B cell (primary cell): ENCODE measurements at regions not wholly inside any gene's neighbourhood (a gene's known extent, or its start where the extent isn't known, plus 50 kb on each side); places are given as distances from the start of the nearest gene placed in this dataset.

ENCODE experiments used
- ATAC-seq: fragments of 200-7000 bp; cut with Tn5 transposase; one replicate; pipeline ENCODE4 v1.10.0; 2021; ENCODE audit warnings: low read depth, mild to moderate bottlenecking, moderate number of reproducible peaks, moderate library complexity
- CTCF ChIA-PET: fragments of 350-600 bp; sonication (Branson Sonifier 250); formaldehyde crosslinking; loops from one replicate; lab custom pipeline; 2021; ENCODE audit warnings: antibody characterized with exemption, inconsistent platforms; lab: Charles Lee
- POLR2A ChIA-PET: fragments of 350-600 bp; sonication (Branson Sonifier 250); formaldehyde crosslinking; loops from one replicate; lab custom pipeline; 2021; ENCODE audit warnings: antibody characterized with exemption; lab: Charles Lee
- DNase-seq: peaks from one replicate; pipeline ENCODE4 v3.0.0; 2013
- H2AFZ ChIP-seq: 2 replicates; pipeline ENCODE4 v1.6.1; 2012; ENCODE audit warnings: mild to moderate bottlenecking, low read depth, low read length; ENCODE audit not compliant: insufficient read depth, poor library complexity, severe bottlenecking
- H3K27ac ChIP-seq, 2 donors: 1 replicate in 1 of 2; 2 replicates in 1 of 2; pipeline ENCODE4 v1.5.1; 2012 to 2013; ENCODE audit warnings: low read length in 2 of 2, mild to moderate bottlenecking in 2 of 2, moderate library complexity in 1 of 2
- H3K27me3 ChIP-seq, 4 experiments: fragments of 200-600 bp in 1 of 4; sonication (generic) in 1 of 4; replicated peaks in 1 of 4; 1 replicate in 2 of 4; 2 replicates in 2 of 4; pipeline versions ENCODE4 v1.6.1 to v1.7.0; 2013 to 2016; ENCODE audit warnings: low read length in 3 of 4, mild to moderate bottlenecking in 2 of 4, mixed read lengths in 1 of 4, moderate library complexity in 1 of 4; ENCODE audit not compliant: insufficient read depth in 4 of 4, control insufficient read depth in 3 of 4; ENCODE audit errors: control extremely low read depth in 1 of 4
- H3K36me3 ChIP-seq, 2 experiments: replicated peaks in 1 of 2; 1 replicate in 1 of 2; 2 replicates in 1 of 2; pipeline versions ENCODE4 v1.6.1 to v1.7.1; 2013; ENCODE audit warnings: low read length in 1 of 2; ENCODE audit not compliant: insufficient read depth in 2 of 2, control insufficient read depth in 1 of 2; ENCODE audit errors: control extremely low read depth in 1 of 2, extremely low read depth in 1 of 2
- H3K4me1 ChIP-seq, 2 donors: fragments of 200-600 bp in 1 of 2; sonication (generic) in 1 of 2; 1 replicate in 1 of 2; 2 replicates in 1 of 2; pipeline versions ENCODE4 v1.5.1 to v1.6.1; 2013 to 2017; ENCODE audit warnings: low read length in 2 of 2; ENCODE audit not compliant: control insufficient read depth in 2 of 2, insufficient read depth in 2 of 2
- H3K4me2 ChIP-seq: replicated peaks from 2 replicates; pipeline ENCODE3; 2012; ENCODE audit warnings: mild to moderate bottlenecking, low read depth, low read length; ENCODE audit not compliant: poor library complexity, severe bottlenecking
- H3K4me3 ChIP-seq, 5 experiments: fragments of 200-600 bp in 1 of 5; sonication (generic) in 1 of 5; 1 replicate in 3 of 5; 2 replicates in 2 of 5; pipeline versions ENCODE4 v1.5.1 to v1.7.0; 2011 to 2016; ENCODE audit warnings: low read length in 4 of 5, mild to moderate bottlenecking in 4 of 5, low read depth in 2 of 5, control low read depth in 1 of 5, moderate library complexity in 1 of 5; ENCODE audit not compliant: insufficient read depth in 1 of 5; ENCODE audit errors: control extremely low read depth in 1 of 5, extremely low read depth in 1 of 5
- H3K79me2 ChIP-seq: fragments of 200-600 bp; sonication (generic); one replicate; pipeline ENCODE4 v1.6.0; 2016; ENCODE audit warnings: low read length; ENCODE audit not compliant: control insufficient read depth, insufficient read depth
- H3K9ac ChIP-seq: fragments of 200-600 bp; sonication (generic); 2 replicates; pipeline ENCODE4 v1.6.1; 2017; ENCODE audit warnings: mild to moderate bottlenecking, low read length, moderate library complexity
- H3K9me3 ChIP-seq, 3 donors: one replicate each; pipeline versions ENCODE4 v1.6.1 to v1.7.1; 2013; ENCODE audit warnings: low read length in 2 of 3; ENCODE audit not compliant: control insufficient read depth in 2 of 3, insufficient read depth in 1 of 3; ENCODE audit errors: control extremely low read depth in 1 of 3
- H4K20me1 ChIP-seq: 2 replicates; pipeline ENCODE4 v1.6.0; 2012; ENCODE audit warnings: mild to moderate bottlenecking, low read length; ENCODE audit not compliant: insufficient read depth, control insufficient read depth, poor library complexity, severe bottlenecking
- H3K27ac Mint-ChIP-seq: one replicate; pipeline ENCODE4 v1.8.0; 2021; ENCODE audit warnings: mixed read lengths
- H3K27me3 Mint-ChIP-seq: one replicate; pipeline ENCODE4 v1.8.0; 2021; ENCODE audit warnings: mixed read lengths
- H3K4me1 Mint-ChIP-seq: one replicate; pipeline ENCODE4 v1.8.0; 2021; ENCODE audit warnings: mixed read lengths
- H3K4me3 Mint-ChIP-seq: one replicate; pipeline ENCODE4 v1.8.0; 2021; ENCODE audit warnings: mixed read lengths
- H3K9me3 Mint-ChIP-seq: one replicate; pipeline ENCODE4 v1.8.0; 2022; ENCODE audit warnings: mixed read lengths; ENCODE audit not compliant: insufficient read depth
- EZH2 ChIP-seq: IDR thresholded peaks from 2 replicates; pipeline ENCODE4 v1.6.1; 2012; ENCODE audit warnings: borderline replicate concordance, low read depth, mild to moderate bottlenecking, moderate library complexity, low read length; ENCODE audit not compliant: insufficient read depth, poor library complexity, severe bottlenecking
- WGBS: methylation state at CpG from one replicate; pipeline ENCODE4 v1.1.5; 2013; ENCODE audit warnings: missing lambda C conversion rate; ENCODE audit not compliant: insufficient coverage; 5-methylcytosine and 5-hydroxymethylcytosine counted together
- intact Hi-C: fragments of 100-400 bp; cut with micrococcal nuclease; formaldehyde crosslinking; loops from one replicate; pipeline ENCODE4 v1.10.0; 2022
- TF ChIP-seq, protein P1 (sequence below): fragments of 200-600 bp; IDR thresholded peaks from one replicate; pipeline ENCODE4 v1.8.0; 2022; ENCODE audit warnings: antibody characterized with exemption, mild to moderate bottlenecking

DNA sequence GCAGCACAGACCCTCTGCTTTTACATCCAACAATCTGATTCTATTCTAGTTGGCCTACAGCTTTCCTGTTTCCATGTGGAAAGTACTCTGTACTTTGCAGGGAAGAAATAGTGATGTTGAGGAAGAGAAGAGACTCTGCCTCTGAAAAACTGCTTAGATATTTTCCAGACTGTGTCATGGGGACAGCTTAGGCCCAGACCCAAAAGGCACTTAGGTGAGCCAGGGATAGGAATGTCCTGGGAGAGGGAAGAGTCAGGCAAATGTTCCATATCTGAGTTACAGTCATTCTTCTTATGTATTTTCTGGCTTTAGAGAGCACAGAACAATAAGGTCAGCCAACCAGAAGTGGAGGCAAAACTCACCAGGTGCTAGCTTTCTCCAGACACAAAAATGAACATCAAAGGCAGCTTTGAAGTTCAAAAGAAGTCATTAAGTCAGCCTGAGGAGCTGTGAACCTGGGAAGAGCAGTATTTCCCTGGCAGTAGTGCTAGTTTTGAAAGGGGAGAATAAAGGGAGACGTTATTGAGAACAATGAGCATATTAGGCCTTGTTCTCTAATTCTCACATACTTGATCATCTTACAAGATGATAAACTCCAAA, 199.7 kb upstream of the LMNTD1 start:
- no CpG with 5 or more reads among the region's 1 CpG for WGBS
- no peak overlapping the region for H3K4me2 ChIP-seq
- H3K4me1 ChIP-seq, result no peaks in the 10 kb centered on the region
- no peak for DNase-seq
- intact Hi-C loops, result no loop called here
- H3K9me3 Mint-ChIP-seq, result no peaks in the 10 kb centered on the region
- H3K4me3 ChIP-seq, result no peak overlapping the region
- peaks cover 0 to 4% (median 0%) of the 10 kb centered on the region in 4 experiments for H3K27me3 ChIP-seq
- H3K36me3 ChIP-seq, result no peaks in the 10 kb centered on the region
- H4K20me1 ChIP-seq, result no peaks in the 10 kb centered on the region
- H3K27me3 Mint-ChIP-seq, result peaks cover 5% of the 10 kb centered on the region
- TF ChIP-seq, protein P1, sequence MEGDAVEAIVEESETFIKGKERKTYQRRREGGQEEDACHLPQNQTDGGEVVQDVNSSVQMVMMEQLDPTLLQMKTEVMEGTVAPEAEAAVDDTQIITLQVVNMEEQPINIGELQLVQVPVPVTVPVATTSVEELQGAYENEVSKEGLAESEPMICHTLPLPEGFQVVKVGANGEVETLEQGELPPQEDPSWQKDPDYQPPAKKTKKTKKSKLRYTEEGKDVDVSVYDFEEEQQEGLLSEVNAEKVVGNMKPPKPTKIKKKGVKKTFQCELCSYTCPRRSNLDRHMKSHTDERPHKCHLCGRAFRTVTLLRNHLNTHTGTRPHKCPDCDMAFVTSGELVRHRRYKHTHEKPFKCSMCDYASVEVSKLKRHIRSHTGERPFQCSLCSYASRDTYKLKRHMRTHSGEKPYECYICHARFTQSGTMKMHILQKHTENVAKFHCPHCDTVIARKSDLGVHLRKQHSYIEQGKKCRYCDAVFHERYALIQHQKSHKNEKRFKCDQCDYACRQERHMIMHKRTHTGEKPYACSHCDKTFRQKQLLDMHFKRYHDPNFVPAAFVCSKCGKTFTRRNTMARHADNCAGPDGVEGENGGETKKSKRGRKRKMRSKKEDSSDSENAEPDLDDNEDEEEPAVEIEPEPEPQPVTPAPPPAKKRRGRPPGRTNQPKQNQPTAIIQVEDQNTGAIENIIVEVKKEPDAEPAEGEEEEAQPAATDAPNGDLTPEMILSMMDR, result no peak
- TF ChIP-seq EZH2, result no peak
- ATAC-seq, result no peak
- H3K27ac ChIP-seq, result no peak overlapping the region
- POLR2A ChIA-PET, result no interaction called here
- H3K4me3 Mint-ChIP-seq, result no peak overlapping the region
- no peaks in the 10 kb centered on the region for H3K9me3 ChIP-seq
- no peak overlapping the region for H2AFZ ChIP-seq
- no peaks in the 10 kb centered on the region for H3K79me2 ChIP-seq
- no peaks in the 10 kb centered on the region for H3K4me1 Mint-ChIP-seq
- no peak overlapping the region for H3K9ac ChIP-seq
- no peak overlapping the region for H3K27ac Mint-ChIP-seq
- CTCF ChIA-PET, result no interaction called here

DNA sequence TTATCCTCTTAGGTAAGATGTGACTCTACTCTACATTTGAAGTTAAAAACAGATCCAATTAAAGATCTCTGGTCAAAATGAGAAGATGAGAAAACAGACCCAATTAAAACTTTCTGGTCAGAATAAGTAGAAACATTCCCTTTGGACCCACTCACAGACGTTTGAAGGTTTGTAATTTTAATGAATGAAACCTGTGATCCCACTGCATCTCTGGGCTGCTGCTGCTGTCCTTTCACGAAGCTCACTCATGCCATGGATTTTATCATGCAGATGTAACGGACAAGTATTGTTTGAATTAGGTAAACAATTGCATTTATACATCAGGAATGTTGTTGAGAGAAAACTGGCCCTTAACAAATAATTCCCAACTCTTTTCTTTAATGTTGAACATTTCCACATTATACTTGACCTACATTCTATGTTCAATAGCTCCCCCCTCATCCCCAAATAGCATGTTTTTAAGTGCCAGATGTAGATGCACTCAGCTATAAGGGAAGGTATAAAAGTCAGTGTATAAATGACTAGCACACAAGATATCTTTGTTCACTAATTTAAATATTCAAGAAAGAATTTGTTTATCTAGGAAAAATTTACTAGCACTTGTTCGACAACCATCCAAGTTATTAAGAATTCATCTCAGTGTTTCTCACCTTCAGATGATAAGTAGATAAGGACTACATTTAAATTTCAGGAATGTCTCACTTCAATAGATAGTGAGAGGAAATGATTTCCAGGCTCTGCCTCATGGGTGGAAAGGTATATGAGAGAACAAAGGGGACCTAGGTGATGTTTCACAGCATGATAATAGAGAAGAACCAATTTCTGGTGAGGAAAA, 202.3 kb upstream of the LMNTD1 start:
- no peak overlapping the region for H2AFZ ChIP-seq
- TF ChIP-seq, protein P1, result no peak
- no peak for TF ChIP-seq EZH2
- H3K4me1 Mint-ChIP-seq, result no peaks in the 10 kb centered on the region
- no peaks in the 10 kb centered on the region for H3K4me1 ChIP-seq
- H3K9me3 ChIP-seq, result no peaks in the 10 kb centered on the region
- no peaks in the 10 kb centered on the region for H3K36me3 ChIP-seq
- no peak overlapping the region for H3K9ac ChIP-seq
- H3K27me3 Mint-ChIP-seq, result no peaks in the 10 kb centered on the region
- no peak overlapping the region for H3K4me3 ChIP-seq
- intact Hi-C loops, result no loop called here
- no peaks in the 10 kb centered on the region for H3K79me2 ChIP-seq
- DNase-seq, result no peak
- H3K4me2 ChIP-seq, result no peak overlapping the region
- no peaks in the 10 kb centered on the region for H3K9me3 Mint-ChIP-seq
- no peak overlapping the region for H3K4me3 Mint-ChIP-seq
- H4K20me1 ChIP-seq, result no peaks in the 10 kb centered on the region
- ChIA-PET CTCF (no interaction called here), POLR2A (no interaction called here)
- no CpG with 5 or more reads among the region's 4 CpGs for WGBS
- no peak overlapping the region for H3K27ac ChIP-seq
- no peak for ATAC-seq
- H3K27me3 ChIP-seq, result peaks cover 0 to 4% (median 0%) of the 10 kb centered on the region in 4 experiments
- no peak overlapping the region for H3K27ac Mint-ChIP-seq
